Fibroblast of gingiva (primary cell): ENCODE measurements at regions not wholly inside any gene's neighbourhood (a gene's known extent, or its start where the extent isn't known, plus 50 kb on each side); places are given as distances from the start of the nearest gene placed in this dataset.
"Not testable (repeated sequence)": the region's sequence is repeated elsewhere in the genome, so short reads cannot be mapped to it uniquely, and the experiment has no call there.

Experiments
- DNase-seq: peaks from one replicate; pipeline ENCODE4 v3.0.0-alpha.2; 2011; ENCODE audit warnings: low read depth

GRCh38 chr10:38209332-38209731 lies 115.2 kb downstream of the ZNF37A start:
- no peak for DNase-seq

GRCh38 chr10:38209748-38210147 lies 115.6 kb downstream of the ZNF37A start:
- not testable (repeated sequence) for DNase-seq

GRCh38 chr10:38212460-38212859 lies 118.3 kb downstream of the ZNF37A start:
- no peak for DNase-seq

- DNase-seq, result no peak
These were observed 132.2 kb downstream of the ZNF37A start for GRCh38 chr10:38226385-38226784.

- DNase-seq, result no peak
These were observed 134.3 kb downstream of the ZNF37A start for GRCh38 chr10:38228394-38228793.

- DNase-seq, result not testable (repeated sequence)
These were observed 144.3 kb downstream of the ZNF37A start for GRCh38 chr10:38238479-38238878.

- DNase-seq, result peak; percentile 16
These were observed 148.0 kb downstream of the ZNF37A start for GRCh38 chr10:38242061-38242649.

- DNase-seq, result not testable (repeated sequence)
These were observed 154.0 kb downstream of the ZNF37A start for GRCh38 chr10:38248113-38248512.

GRCh38 chr10:38252551-38252950 lies 158.4 kb downstream of the ZNF37A start:
- not testable (repeated sequence) for DNase-seq

GRCh38 chr10:38267555-38267954 lies 173.4 kb downstream of the ZNF37A start:
- not testable (repeated sequence) for DNase-seq

GRCh38 chr10:38271031-38271430 lies 176.9 kb downstream of the ZNF37A start:
- DNase-seq, result not testable (repeated sequence)

GRCh38 chr10:38274879-38275278 lies 180.7 kb downstream of the ZNF37A start:
- DNase-seq, result not testable (repeated sequence)

- not testable (repeated sequence) for DNase-seq
These were observed 198.4 kb downstream of the ZNF37A start for GRCh38 chr10:38292560-38292959.

- not testable (repeated sequence) for DNase-seq
These were observed 216.0 kb downstream of the ZNF37A start for GRCh38 chr10:38310111-38310510.

GRCh38 chr10:38315090-38315805 lies 221.1 kb downstream of the ZNF37A start:
- not testable (repeated sequence) for DNase-seq

GRCh38 chr10:38321393-38321792 lies 227.3 kb downstream of the ZNF37A start:
- not testable (repeated sequence) for DNase-seq

- DNase-seq, result not testable (repeated sequence)
These were observed 236.2 kb downstream of the ZNF37A start for GRCh38 chr10:38330306-38330705.

- DNase-seq, result not testable (repeated sequence)
These were observed 237.0 kb downstream of the ZNF37A start for GRCh38 chr10:38331106-38331505.

- not testable (repeated sequence) for DNase-seq
These were observed 239.6 kb downstream of the ZNF37A start for GRCh38 chr10:38333699-38334098.

- DNase-seq, result not testable (repeated sequence)
These were observed 256.5 kb downstream of the ZNF37A start for GRCh38 chr10:38350645-38351044.

- not testable (repeated sequence) for DNase-seq
These were observed 260.3 kb downstream of the ZNF37A start for GRCh38 chr10:38354410-38354809.

- DNase-seq, result peak; percentile 64
These were observed 261.9 kb downstream of the ZNF37A start for GRCh38 chr10:38355911-38356526.

- DNase-seq, result not testable (repeated sequence)
These were observed 262.4 kb downstream of the ZNF37A start for GRCh38 chr10:38356527-38356926.
